Tibial nerve (tissue), 4 donors: ENCODE measurements at regions not wholly inside any gene's neighbourhood (a gene's known extent, or its start where the extent isn't known, plus 50 kb on each side); places are given as distances from the start of the nearest gene placed in this dataset.

ENCODE experiments used
- CTCF ChIP-seq, 5 experiments: fragments of 200-600 bp in 3 of 5; fragments of 450-650 bp in 2 of 5; sonication (generic) in 3 of 5; IDR thresholded peaks; one replicate each; pipeline ENCODE4 v1.5.1; 2016 to 2019; ENCODE audit warnings: antibody characterized with exemption in 5 of 5, mild to moderate bottlenecking in 3 of 5, moderate library complexity in 2 of 5
- EP300 ChIP-seq, 2 donors: sonication (generic); formaldehyde crosslinking; IDR thresholded peaks; one replicate each; pipeline ENCODE4 v1.6.1; 2017; ENCODE audit warnings: antibody characterized with exemption in 2 of 2, mild to moderate bottlenecking in 1 of 2
- POLR2A ChIP-seq, 2 donors: fragments of 450-650 bp; IDR thresholded peaks; one replicate each; pipeline ENCODE4 v1.6.1; 2017; ENCODE audit warnings: antibody characterized with exemption in 2 of 2, mild to moderate bottlenecking in 2 of 2, moderate library complexity in 2 of 2

GRCh38 chr3:104004956-104005355 is 1361.8 kb upstream of the ALCAM start:
- TF ChIP-seq CTCF (IDR thresholded peaks at IDR 0.05) (no peak), POLR2A (IDR thresholded peaks at IDR 0.05) (no peak), EP300 (IDR thresholded peaks at IDR 0.05) (no peak)
